GM23338 (cell line): ENCODE measurements at regions not wholly inside any gene's neighbourhood (a gene's known extent, or its start where the extent isn't known, plus 50 kb on each side); places are given as distances from the start of the nearest gene placed in this dataset.

Experiments used
- ATAC-seq: fragments of 200-7000 bp; cut with Tn5 transposase; 3 replicates; pipeline ENCODE4 v1.9.1; 2020
- DNase-seq: peaks from one replicate; pipeline ENCODE4 v3.0.0-alpha.2; 2015; ENCODE audit warnings: low spot score
- H2AFZ ChIP-seq: fragments of 200-600 bp; sonication (generic); 2 replicates; pipeline ENCODE4 v1.8.0; 2016; ENCODE audit warnings: antibody characterized with exemption, mild to moderate bottlenecking, moderate library complexity
- H3F3A ChIP-seq: fragments of 200-600 bp; sonication (generic); replicated peaks from 2 replicates; pipeline ENCODE4 v1.8.0; 2017; ENCODE audit warnings: antibody characterized with exemption, mixed run types, low read depth
- H3K27ac ChIP-seq: fragments of 200-600 bp; sonication (generic); 2 replicates; pipeline ENCODE4 v1.6.1; 2016; ENCODE audit warnings: low read depth
- H3K27me3 ChIP-seq: fragments of 200-600 bp; sonication (generic); 2 replicates; pipeline ENCODE4 v1.8.0; 2016; ENCODE audit warnings: mild to moderate bottlenecking, mixed run types, moderate library complexity; ENCODE audit not compliant: insufficient read depth
- H3K36me3 ChIP-seq: fragments of 200-600 bp; sonication (generic); 2 replicates; pipeline ENCODE4 v1.8.0; 2016; ENCODE audit warnings: mild to moderate bottlenecking; ENCODE audit not compliant: insufficient read depth
- H3K4me1 ChIP-seq: fragments of 200-600 bp; sonication (generic); 2 replicates; pipeline ENCODE4 v1.8.0; 2016; ENCODE audit warnings: mild to moderate bottlenecking, moderate library complexity; ENCODE audit not compliant: insufficient read depth
- H3K4me2 ChIP-seq: fragments of 200-600 bp; sonication (generic); 2 replicates; pipeline ENCODE4 v1.7.1; 2017; ENCODE audit warnings: mixed run types
- H3K4me3 ChIP-seq: fragments of 200-600 bp; sonication (generic); 2 replicates; pipeline ENCODE4 v1.6.1; 2016; ENCODE audit warnings: mixed run types
- H3K79me2 ChIP-seq: fragments of 200-600 bp; sonication (generic); replicated peaks from 2 replicates; pipeline ENCODE4 v1.8.0; 2017; ENCODE audit warnings: mild to moderate bottlenecking; ENCODE audit not compliant: insufficient read depth
- H3K9me2 ChIP-seq: fragments of 200-600 bp; sonication (generic); 2 replicates; pipeline ENCODE4 v1.8.0; 2017; ENCODE audit not compliant: insufficient read depth
- H4K20me1 ChIP-seq: fragments of 200-600 bp; sonication (generic); replicated peaks from 2 replicates; pipeline ENCODE4 v1.8.0; 2017; ENCODE audit warnings: mild to moderate bottlenecking; ENCODE audit not compliant: insufficient read depth
- H3K27ac Mint-ChIP-seq: 2 replicates; pipeline ENCODE4 v1.8.0; 2020; ENCODE audit warnings: inconsistent platforms, mild to moderate bottlenecking, moderate library complexity, mixed read lengths
- H3K27me3 Mint-ChIP-seq: 3 replicates; pipeline ENCODE4 v1.8.0; 2022; ENCODE audit warnings: low read depth, mild to moderate bottlenecking, moderate library complexity, mixed read lengths, inconsistent platforms; ENCODE audit not compliant: insufficient read depth, poor library complexity
- H3K36me3 Mint-ChIP-seq: 3 replicates; pipeline ENCODE4 v1.8.0; 2021; ENCODE audit warnings: low read depth, mild to moderate bottlenecking, inconsistent platforms, moderate library complexity, mixed read lengths
- H3K4me1 Mint-ChIP-seq: 3 replicates; pipeline ENCODE4 v1.8.0; 2020; ENCODE audit warnings: mild to moderate bottlenecking, inconsistent platforms, mixed read lengths
- H3K4me3 Mint-ChIP-seq: 3 replicates; pipeline ENCODE4 v1.8.0; 2021; ENCODE audit warnings: moderate library complexity, mild to moderate bottlenecking, inconsistent platforms, mixed read lengths
- H3K9me3 Mint-ChIP-seq: 3 replicates; pipeline ENCODE4 v1.8.0; 2020; ENCODE audit warnings: moderate library complexity, mild to moderate bottlenecking, inconsistent platforms, mixed read lengths
- CREB1 ChIP-seq: fragments of 250-450 bp; sonication (Bioruptor Pico); IDR thresholded peaks from 2 replicates; pipeline ENCODE4 v1.5.0; 2020; ENCODE audit warnings: low read depth, mild to moderate bottlenecking, moderate library complexity
- CTCF ChIP-seq, 2 experiments: fragments of 200-600 bp in 1 of 2; sonication (generic) in 1 of 2; conservative IDR thresholded peaks; 2 replicates each; pipeline versions ENCODE4 v1.5.1 to v1.6.1; 2016 to 2017; ENCODE audit warnings: antibody characterized with exemption in 2 of 2, low read depth in 2 of 2, mild to moderate bottlenecking in 2 of 2, moderate library complexity in 1 of 2
- ETS1 ChIP-seq: IDR thresholded peaks from 2 replicates; pipeline ENCODE4 v1.6.1; 2016; ENCODE audit warnings: antibody characterized with exemption
- EZH2 ChIP-seq: fragments of 200-600 bp; sonication (generic); IDR thresholded peaks from one replicate; pipeline ENCODE4 v1.8.0; 2017; ENCODE audit warnings: antibody characterized with exemption, mild to moderate bottlenecking, low read depth; ENCODE audit not compliant: unreplicated experiment
- EZH2phosphoT487 ChIP-seq: fragments of 200-600 bp; sonication (generic); IDR thresholded peaks from one replicate; pipeline ENCODE4 v1.8.1; 2018; ENCODE audit warnings: antibody characterized with exemption; ENCODE audit not compliant: unreplicated experiment
- JUNB ChIP-seq: IDR thresholded peaks from one replicate; pipeline ENCODE4 v1.6.1; 2016; ENCODE audit warnings: antibody characterized with exemption; ENCODE audit not compliant: unreplicated experiment
- NANOG ChIP-seq: IDR thresholded peaks from 2 replicates; pipeline ENCODE4 v1.6.1; 2016; ENCODE audit warnings: antibody characterized with exemption, borderline replicate concordance
- POLR2AphosphoS5 ChIP-seq: IDR thresholded peaks from 2 replicates; pipeline ENCODE4 v1.6.1; 2016; ENCODE audit warnings: antibody characterized with exemption, low read depth
- REST ChIP-seq: IDR thresholded peaks from one replicate; pipeline ENCODE4 v1.6.1; 2018; ENCODE audit warnings: antibody characterized with exemption; ENCODE audit not compliant: unreplicated experiment
- STAT1 ChIP-seq: IDR thresholded peaks from one replicate; pipeline ENCODE4 v1.6.1; 2016; ENCODE audit warnings: antibody characterized with exemption; ENCODE audit not compliant: unreplicated experiment
- ZNF114 ChIP-seq: fragments of 250-450 bp; sonication (Bioruptor Pico); IDR thresholded peaks from 2 replicates; pipeline ENCODE4 v1.5.0; 2020; ENCODE audit warnings: mild to moderate bottlenecking, moderate library complexity
- ZNF331 ChIP-seq: fragments of 250-450 bp; sonication (Bioruptor Pico); IDR thresholded peaks from 2 replicates; pipeline ENCODE4 v1.5.0; 2020; ENCODE audit warnings: low read depth, mild to moderate bottlenecking, moderate library complexity
- TF ChIP-seq, protein P1 (sequence below): fragments of 250-450 bp; sonication (Bioruptor Pico); IDR thresholded peaks from 2 replicates; pipeline ENCODE4 v1.5.0; 2020; ENCODE audit warnings: mild to moderate bottlenecking, moderate library complexity

DNA sequence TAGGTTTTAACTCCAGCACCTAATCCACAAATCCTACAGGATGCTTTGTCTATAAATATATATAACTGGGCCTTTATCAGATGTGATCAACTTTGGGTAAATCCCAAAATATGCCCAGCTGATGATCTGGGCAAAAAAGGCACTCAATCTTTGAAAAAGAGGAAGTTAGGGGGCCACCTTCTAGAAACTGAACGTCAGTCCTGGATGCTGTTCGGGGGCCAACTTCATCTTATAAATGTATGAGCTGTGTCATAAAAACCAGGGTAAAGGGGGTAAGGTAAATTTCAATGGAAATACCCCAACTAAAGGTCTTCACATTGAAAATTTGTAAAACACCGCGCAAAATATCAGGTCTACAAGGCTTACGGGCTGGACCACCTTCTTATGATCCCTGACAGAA, 264.4 kb upstream of the UBE2E2 start (continued):
- TF ChIP-seq EZH2 (no peak), STAT1 (no peak), ZNF331 (CRISPR knock-in tag) (no peak), ZNF114 (no peak), NANOG (no peak), CREB1 (CRISPR knock-in tag) (no peak), ETS1 (no peak), JUNB (no peak), POLR2AphosphoS5 (no peak)

DNA sequence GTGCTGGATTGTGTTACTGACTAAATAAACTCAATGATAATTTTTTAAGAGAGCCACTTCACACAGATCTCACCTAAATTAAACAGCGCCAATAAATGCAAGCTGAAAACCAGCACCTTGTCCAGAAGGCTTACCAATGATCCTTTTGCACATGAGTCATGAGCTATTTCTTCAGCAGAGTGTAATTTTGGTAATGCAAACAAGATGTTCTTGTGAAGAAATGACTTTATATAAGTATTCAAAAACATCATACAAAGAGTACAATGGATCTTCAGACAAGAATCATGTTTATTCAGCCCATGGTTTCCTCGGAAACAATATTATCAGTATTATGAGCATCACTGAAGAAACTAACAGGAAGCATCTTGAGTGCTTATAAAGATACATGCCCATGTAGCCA, 263.8 kb upstream of the UBE2E2 start:
- H3K4me1 ChIP-seq = no peaks in the 10 kb centered on the region
- H3K27ac ChIP-seq = no peak overlapping the region
- ATAC-seq (no peak), DNase-seq (no peak)
- no peaks in the 10 kb centered on the region for H3K79me2 ChIP-seq
- Mint-ChIP-seq H3K9me3 (no peaks in the 10 kb centered on the region), H3K36me3 (no peaks in the 10 kb centered on the region), H3K27me3 (no peaks in the 10 kb centered on the region), H3K4me1 (no peaks in the 10 kb centered on the region), H3K4me3 (no peak overlapping the region), H3K27ac (no peak overlapping the region)
- no peaks in the 10 kb centered on the region for H3F3A ChIP-seq
- H3K4me2 ChIP-seq = no peak overlapping the region
- no peaks in the 10 kb centered on the region for H3K27me3 ChIP-seq
- H2AFZ ChIP-seq = no peak overlapping the region
- H3K36me3 ChIP-seq = no peaks in the 10 kb centered on the region
- no peaks in the 10 kb centered on the region for H4K20me1 ChIP-seq
- no peak overlapping the region for H3K4me3 ChIP-seq
- H3K9me2 ChIP-seq = no peaks in the 10 kb centered on the region
- TF ChIP-seq NANOG = no peak
- TF ChIP-seq EZH2 = no peak
- TF ChIP-seq, protein P1, sequence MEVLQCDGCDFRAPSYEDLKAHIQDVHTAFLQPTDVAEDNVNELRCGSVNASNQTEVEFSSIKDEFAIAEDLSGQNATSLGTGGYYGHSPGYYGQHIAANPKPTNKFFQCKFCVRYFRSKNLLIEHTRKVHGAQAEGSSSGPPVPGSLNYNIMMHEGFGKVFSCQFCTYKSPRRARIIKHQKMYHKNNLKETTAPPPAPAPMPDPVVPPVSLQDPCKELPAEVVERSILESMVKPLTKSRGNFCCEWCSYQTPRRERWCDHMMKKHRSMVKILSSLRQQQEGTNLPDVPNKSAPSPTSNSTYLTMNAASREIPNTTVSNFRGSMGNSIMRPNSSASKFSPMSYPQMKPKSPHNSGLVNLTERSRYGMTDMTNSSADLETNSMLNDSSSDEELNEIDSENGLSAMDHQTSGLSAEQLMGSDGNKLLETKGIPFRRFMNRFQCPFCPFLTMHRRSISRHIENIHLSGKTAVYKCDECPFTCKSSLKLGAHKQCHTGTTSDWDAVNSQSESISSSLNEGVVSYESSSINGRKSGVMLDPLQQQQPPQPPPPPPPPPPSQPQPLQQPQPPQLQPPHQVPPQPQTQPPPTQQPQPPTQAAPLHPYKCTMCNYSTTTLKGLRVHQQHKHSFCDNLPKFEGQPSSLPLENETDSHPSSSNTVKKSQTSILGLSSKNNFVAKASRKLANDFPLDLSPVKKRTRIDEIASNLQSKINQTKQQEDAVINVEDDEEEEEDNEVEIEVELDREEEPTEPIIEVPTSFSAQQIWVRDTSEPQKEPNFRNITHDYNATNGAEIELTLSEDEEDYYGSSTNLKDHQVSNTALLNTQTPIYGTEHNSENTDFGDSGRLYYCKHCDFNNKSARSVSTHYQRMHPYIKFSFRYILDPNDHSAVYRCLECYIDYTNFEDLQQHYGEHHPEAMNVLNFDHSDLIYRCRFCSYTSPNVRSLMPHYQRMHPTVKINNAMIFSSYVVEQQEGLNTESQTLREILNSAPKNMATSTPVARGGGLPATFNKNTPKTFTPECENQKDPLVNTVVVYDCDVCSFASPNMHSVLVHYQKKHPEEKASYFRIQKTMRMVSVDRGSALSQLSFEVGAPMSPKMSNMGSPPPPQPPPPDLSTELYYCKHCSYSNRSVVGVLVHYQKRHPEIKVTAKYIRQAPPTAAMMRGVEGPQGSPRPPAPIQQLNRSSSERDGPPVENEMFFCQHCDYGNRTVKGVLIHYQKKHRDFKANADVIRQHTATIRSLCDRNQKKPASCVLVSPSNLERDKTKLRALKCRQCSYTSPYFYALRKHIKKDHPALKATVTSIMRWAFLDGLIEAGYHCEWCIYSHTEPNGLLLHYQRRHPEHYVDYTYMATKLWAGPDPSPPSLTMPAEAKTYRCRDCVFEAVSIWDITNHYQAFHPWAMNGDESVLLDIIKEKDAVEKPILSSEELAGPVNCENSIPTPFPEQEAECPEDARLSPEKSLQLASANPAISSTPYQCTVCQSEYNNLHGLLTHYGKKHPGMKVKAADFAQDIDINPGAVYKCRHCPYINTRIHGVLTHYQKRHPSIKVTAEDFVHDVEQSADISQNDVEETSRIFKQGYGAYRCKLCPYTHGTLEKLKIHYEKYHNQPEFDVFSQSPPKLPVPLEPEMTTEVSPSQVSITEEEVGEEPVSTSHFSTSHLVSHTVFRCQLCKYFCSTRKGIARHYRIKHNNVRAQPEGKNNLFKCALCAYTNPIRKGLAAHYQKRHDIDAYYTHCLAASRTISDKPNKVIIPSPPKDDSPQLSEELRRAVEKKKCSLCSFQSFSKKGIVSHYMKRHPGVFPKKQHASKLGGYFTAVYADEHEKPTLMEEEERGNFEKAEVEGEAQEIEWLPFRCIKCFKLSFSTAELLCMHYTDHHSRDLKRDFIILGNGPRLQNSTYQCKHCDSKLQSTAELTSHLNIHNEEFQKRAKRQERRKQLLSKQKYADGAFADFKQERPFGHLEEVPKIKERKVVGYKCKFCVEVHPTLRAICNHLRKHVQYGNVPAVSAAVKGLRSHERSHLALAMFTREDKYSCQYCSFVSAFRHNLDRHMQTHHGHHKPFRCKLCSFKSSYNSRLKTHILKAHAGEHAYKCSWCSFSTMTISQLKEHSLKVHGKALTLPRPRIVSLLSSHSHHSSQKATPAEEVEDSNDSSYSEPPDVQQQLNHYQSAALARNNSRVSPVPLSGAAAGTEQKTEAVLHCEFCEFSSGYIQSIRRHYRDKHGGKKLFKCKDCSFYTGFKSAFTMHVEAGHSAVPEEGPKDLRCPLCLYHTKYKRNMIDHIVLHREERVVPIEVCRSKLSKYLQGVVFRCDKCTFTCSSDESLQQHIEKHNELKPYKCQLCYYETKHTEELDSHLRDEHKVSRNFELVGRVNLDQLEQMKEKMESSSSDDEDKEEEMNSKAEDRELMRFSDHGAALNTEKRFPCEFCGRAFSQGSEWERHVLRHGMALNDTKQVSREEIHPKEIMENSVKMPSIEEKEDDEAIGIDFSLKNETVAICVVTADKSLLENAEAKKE (CRISPR knock-in tag) = no peak
- TF ChIP-seq EZH2phosphoT487 = no peak
- no peak for TF ChIP-seq POLR2AphosphoS5
- TF ChIP-seq CREB1 (CRISPR knock-in tag) = no peak
- TF ChIP-seq STAT1 = no peak
- no peak for TF ChIP-seq JUNB
- no peak for TF ChIP-seq CTCF (conservative IDR thresholded peaks at IDR 0.05; ENCODE audit: low read depth in 2 of 2)
- TF ChIP-seq REST = no peak
- TF ChIP-seq ZNF114 = no peak
- no peak for TF ChIP-seq ZNF331 (CRISPR knock-in tag)
